HCT116 (cell line): ENCODE measurements at regions not wholly inside any gene's neighbourhood (a gene's known extent, or its start where the extent isn't known, plus 50 kb on each side); places are given as distances from the start of the nearest gene placed in this dataset.

Experiments
- ATAC-seq: fragments of 200-7000 bp; cut with Tn5 transposase; 2 replicates; pipeline ENCODE4 v1.9.1; 2020; ENCODE audit warnings: mild to moderate bottlenecking, moderate library complexity
- BruUV-seq: library from RNA; stranded (reverse); fragments of 400-500 nt; replicated peaks from 2 replicates; lab custom pipeline; 2021; lab: Mats Ljungman, UMichigan
- CTCF ChIA-PET: fragments of 300-600 bp; sonication (Branson Sonifier 250); formaldehyde crosslinking; loops from one replicate; lab custom pipeline; 2021; ENCODE audit warnings: antibody characterized with exemption; lab: Charles Lee
- POLR2A ChIA-PET: fragments of 300-600, 350-600 bp; sonication (Branson Sonifier 250); formaldehyde crosslinking; loops from one replicate; lab custom pipeline; 2021; ENCODE audit warnings: antibody characterized with exemption; lab: Charles Lee
- RAD21 ChIA-PET, 2 experiments: fragments of 300-600 bp; sonication (Branson Sonifier 250); formaldehyde crosslinking; loops; one replicate each; lab custom pipeline; 2023; ENCODE audit warnings: low total read pairs in 2 of 2; ENCODE audit not compliant: uncharacterized antibody in 2 of 2, unreplicated experiment in 2 of 2, low non-redundant PET in 1 of 2; lab: Charles Lee
- DNase-seq: peaks from one replicate; pipeline ENCODE4 v3.0.0-alpha.2; 2010; ENCODE audit warnings: low read depth, low spot score
- H2AFZ ChIP-seq: fragments of 200-600 bp; shearing (Covaris generic), sonication (generic); 2 replicates; pipeline ENCODE4 v1.6.1; 2017; ENCODE audit warnings: low read depth, mixed run types, mixed read lengths, antibody characterized with exemption, low read length; ENCODE audit not compliant: poor library complexity, severe bottlenecking
- H3K27ac ChIP-seq: 2 replicates; pipeline ENCODE4 v1.5.1; 2012; ENCODE audit warnings: low read depth, low read length
- H3K27me3 ChIP-seq: fragments of 200-600 bp; sonication (generic); 2 replicates; pipeline ENCODE4 v1.6.1; 2016; ENCODE audit warnings: mixed run types, low read length, mixed read lengths; ENCODE audit not compliant: insufficient read depth
- H3K36me3 ChIP-seq, 2 experiments: fragments of 200-500 bp in 1 of 2; fragments of 200-600 bp in 1 of 2; sonication (Bioruptor generic) in 1 of 2; sonication (generic) in 1 of 2; 2 replicates each; pipeline versions ENCODE4 v1.5.1 to v1.6.1; 2014 to 2016; ENCODE audit warnings: low read length in 2 of 2, inconsistent platforms in 1 of 2, mixed read lengths in 1 of 2, mixed run types in 1 of 2; ENCODE audit not compliant: insufficient read depth in 2 of 2, control insufficient read depth in 1 of 2
- H3K4me1 ChIP-seq, 2 experiments: fragments of 200-600 bp in 1 of 2; sonication (generic) in 1 of 2; 2 replicates each; pipeline versions ENCODE4 v1.5.1 to v1.6.1; 2012 to 2017; ENCODE audit warnings: low read length in 2 of 2, inconsistent platforms in 1 of 2, mild to moderate bottlenecking in 1 of 2, mixed read lengths in 1 of 2, mixed run types in 1 of 2, moderate library complexity in 1 of 2; ENCODE audit not compliant: insufficient read depth in 2 of 2, control insufficient read depth in 1 of 2
- H3K4me2 ChIP-seq: fragments of 200-600 bp; sonication (generic); 2 replicates; pipeline ENCODE4 v1.6.1; 2017; ENCODE audit warnings: mixed run types, low read length, mixed read lengths
- H3K4me3 ChIP-seq, 2 experiments: fragments of 200-600 bp in 1 of 2; sonication (generic) in 1 of 2; replicated peaks in 1 of 2; 2 replicates each; pipeline ENCODE4 v1.5.1; 2011 to 2016; ENCODE audit warnings: low read length in 2 of 2, control low read depth in 1 of 2, low read depth in 1 of 2, mild to moderate bottlenecking in 1 of 2, mixed read lengths in 1 of 2, mixed run types in 1 of 2
- H3K79me2 ChIP-seq: fragments of 200-600 bp; sonication (generic); 2 replicates; pipeline ENCODE4 v1.6.1; 2017; ENCODE audit warnings: mild to moderate bottlenecking, mixed run types, low read length, moderate library complexity, mixed read lengths; ENCODE audit not compliant: insufficient read depth
- H3K9ac ChIP-seq: fragments of 200-600 bp; sonication (generic); 2 replicates; pipeline ENCODE4 v1.6.1; 2016; ENCODE audit warnings: low read length, mixed read lengths
- H3K9me2 ChIP-seq: fragments of 200-600 bp; sonication (generic), shearing (Covaris generic); 2 replicates; pipeline ENCODE4 v1.6.1; 2017; ENCODE audit warnings: mixed run types, mild to moderate bottlenecking, moderate library complexity; ENCODE audit not compliant: insufficient read depth
- H3K9me3 ChIP-seq, 2 experiments: fragments of 200-500 bp in 1 of 2; fragments of 200-600 bp in 1 of 2; sonication (Bioruptor generic) in 1 of 2; sonication (generic) in 1 of 2; 2 replicates each; pipeline ENCODE4 v1.6.1; 2014 to 2017; ENCODE audit warnings: low read length in 2 of 2, mixed read lengths in 2 of 2, inconsistent platforms in 1 of 2, low read depth in 1 of 2, mild to moderate bottlenecking in 1 of 2, mixed run types in 1 of 2, moderate library complexity in 1 of 2; ENCODE audit not compliant: control insufficient read depth in 1 of 2, insufficient read depth in 1 of 2
- H4K20me1 ChIP-seq: fragments of 200-600 bp; sonication (generic), shearing (Covaris generic); 2 replicates; pipeline ENCODE4 v1.6.1; 2017; ENCODE audit warnings: mixed run types, mild to moderate bottlenecking, moderate library complexity; ENCODE audit not compliant: insufficient read depth
- CBX3 ChIP-seq: IDR thresholded peaks from 2 replicates; pipeline ENCODE4 v1.6.1; 2012; ENCODE audit warnings: low read depth
- CEBPB ChIP-seq: IDR thresholded peaks from 2 replicates; pipeline ENCODE4 v1.6.1; 2012; ENCODE audit warnings: low read depth
- EGR1 ChIP-seq: IDR thresholded peaks from 2 replicates; pipeline ENCODE4 v1.6.1; 2012; ENCODE audit warnings: low read depth
- ELF1 ChIP-seq: IDR thresholded peaks from 2 replicates; pipeline ENCODE4 v1.6.1; 2012; ENCODE audit warnings: low read depth, borderline replicate concordance
- EZH2 ChIP-seq: fragments of 200-600 bp; sonication (generic); IDR thresholded peaks from 2 replicates; pipeline ENCODE4 v1.6.1; 2017; ENCODE audit warnings: antibody characterized with exemption, mixed run types
- EZH2phosphoT487 ChIP-seq: fragments of 200-600 bp; IDR thresholded peaks from 2 replicates; pipeline ENCODE4 v1.6.1; 2018; ENCODE audit warnings: antibody characterized with exemption, borderline replicate concordance
- FOSL1 ChIP-seq: IDR thresholded peaks from 2 replicates; pipeline ENCODE4 v1.6.1; 2012; ENCODE audit warnings: low read depth
- JUND ChIP-seq: IDR thresholded peaks from 2 replicates; pipeline ENCODE4 v1.6.1; 2012
- POLR2A ChIP-seq: IDR thresholded peaks from 2 replicates; pipeline ENCODE4 v1.7.0; 2011; ENCODE audit warnings: borderline replicate concordance; ENCODE audit not compliant: insufficient read depth, insufficient read length; ENCODE audit errors: extremely low read depth
- RAD21 ChIP-seq: IDR thresholded peaks from 2 replicates; pipeline ENCODE4 v1.6.1; 2012; ENCODE audit warnings: low read depth, mild to moderate bottlenecking
- SP1 ChIP-seq: IDR thresholded peaks from 2 replicates; pipeline ENCODE4 v1.6.1; 2012; ENCODE audit warnings: low read depth
- SRF ChIP-seq: IDR thresholded peaks from 2 replicates; pipeline ENCODE4 v1.6.1; 2012; ENCODE audit warnings: low read depth
- TCF7L2 ChIP-seq: IDR thresholded peaks from 2 replicates; pipeline ENCODE4 v1.7.0; 2011; ENCODE audit warnings: borderline replicate concordance, inconsistent platforms; ENCODE audit not compliant: insufficient read depth, insufficient read length; ENCODE audit errors: extremely low read depth
- YY1 ChIP-seq: IDR thresholded peaks from 2 replicates; pipeline ENCODE4 v1.6.1; 2011; ENCODE audit warnings: low read length, low read depth, moderate library complexity, mild to moderate bottlenecking; ENCODE audit not compliant: insufficient replicate concordance; ENCODE audit errors: extremely low read depth
- ZFX ChIP-seq: fragments of 450-650 bp; IDR thresholded peaks from 2 replicates; pipeline ENCODE4 v1.6.1; 2017
- ZNF274 ChIP-seq: fragments of 200-500 bp; sonication (Bioruptor generic); IDR thresholded peaks from 2 replicates; pipeline ENCODE4 v1.6.1; 2014; ENCODE audit warnings: mild to moderate bottlenecking, low read depth, low read length, inconsistent platforms
- intact Hi-C: fragments of 100-400 bp; cut with micrococcal nuclease; formaldehyde crosslinking; loops from 2 replicates; pipeline ENCODE4 v1.10.0; 2022
- TF ChIP-seq, protein P1 (sequence below): IDR thresholded peaks from 2 replicates; pipeline ENCODE4 v1.6.1; 2012
- TF ChIP-seq, protein P2 (sequence below): IDR thresholded peaks from 2 replicates; pipeline ENCODE4 v1.6.1; 2012; ENCODE audit warnings: low read depth
- TF ChIP-seq, protein P3 (sequence below): IDR thresholded peaks from 2 replicates; pipeline ENCODE4 v1.6.1; 2012
- TF ChIP-seq, protein P4 (sequence below): IDR thresholded peaks from 2 replicates; pipeline ENCODE4 v1.6.1; 2011; ENCODE audit warnings: mild to moderate bottlenecking, low read length, moderate library complexity; ENCODE audit not compliant: insufficient replicate concordance; ENCODE audit errors: extremely low read depth

DNA sequence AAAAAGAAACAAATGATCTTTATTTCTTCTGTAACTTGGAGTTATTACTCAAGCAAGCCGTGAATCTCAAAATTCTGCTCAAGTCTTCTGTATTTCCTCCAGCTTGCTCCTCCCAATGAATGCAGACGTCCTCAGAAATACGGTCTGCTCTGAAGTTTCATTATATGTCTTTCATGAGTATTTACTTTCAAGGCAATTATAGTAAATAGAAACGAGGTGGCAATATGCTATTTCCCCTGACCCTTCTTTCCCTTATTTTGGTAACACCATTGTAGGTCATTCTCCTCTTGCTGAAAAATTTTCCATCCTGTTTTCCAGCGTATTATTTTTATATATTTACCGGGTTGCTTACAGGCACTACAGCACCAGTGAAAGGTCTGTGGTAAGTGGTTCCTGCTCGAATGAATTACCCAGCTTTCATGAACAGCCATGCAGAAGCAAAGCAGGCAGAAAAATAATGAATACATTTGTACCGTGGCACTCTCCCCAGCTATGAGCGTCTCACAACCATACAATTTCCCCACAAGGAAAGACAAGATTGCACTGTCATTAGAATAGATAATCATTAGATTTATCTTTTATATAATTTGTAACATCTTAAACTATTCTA lies 350.9 kb upstream of the PKN2 start:
- H3K9me3 ChIP-seq = no peaks in the 10 kb centered on the region
- no peak overlapping the region for H3K9ac ChIP-seq
- no peak for TF ChIP-seq RAD21
- TF ChIP-seq CBX3 = no peak
- TF ChIP-seq, protein P1, sequence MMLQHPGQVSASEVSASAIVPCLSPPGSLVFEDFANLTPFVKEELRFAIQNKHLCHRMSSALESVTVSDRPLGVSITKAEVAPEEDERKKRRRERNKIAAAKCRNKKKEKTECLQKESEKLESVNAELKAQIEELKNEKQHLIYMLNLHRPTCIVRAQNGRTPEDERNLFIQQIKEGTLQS = no peak
- TF ChIP-seq SRF = no peak
- TF ChIP-seq SP1 = no peak
- TF ChIP-seq CEBPB = no peak
- TF ChIP-seq YY1 = no peak
- no peak for TF ChIP-seq ZFX
- no peak for TF ChIP-seq POLR2A
- no peak for TF ChIP-seq JUND
- no peak for TF ChIP-seq EZH2phosphoT487
- TF ChIP-seq FOSL1 = no peak
- TF ChIP-seq, protein P2, sequence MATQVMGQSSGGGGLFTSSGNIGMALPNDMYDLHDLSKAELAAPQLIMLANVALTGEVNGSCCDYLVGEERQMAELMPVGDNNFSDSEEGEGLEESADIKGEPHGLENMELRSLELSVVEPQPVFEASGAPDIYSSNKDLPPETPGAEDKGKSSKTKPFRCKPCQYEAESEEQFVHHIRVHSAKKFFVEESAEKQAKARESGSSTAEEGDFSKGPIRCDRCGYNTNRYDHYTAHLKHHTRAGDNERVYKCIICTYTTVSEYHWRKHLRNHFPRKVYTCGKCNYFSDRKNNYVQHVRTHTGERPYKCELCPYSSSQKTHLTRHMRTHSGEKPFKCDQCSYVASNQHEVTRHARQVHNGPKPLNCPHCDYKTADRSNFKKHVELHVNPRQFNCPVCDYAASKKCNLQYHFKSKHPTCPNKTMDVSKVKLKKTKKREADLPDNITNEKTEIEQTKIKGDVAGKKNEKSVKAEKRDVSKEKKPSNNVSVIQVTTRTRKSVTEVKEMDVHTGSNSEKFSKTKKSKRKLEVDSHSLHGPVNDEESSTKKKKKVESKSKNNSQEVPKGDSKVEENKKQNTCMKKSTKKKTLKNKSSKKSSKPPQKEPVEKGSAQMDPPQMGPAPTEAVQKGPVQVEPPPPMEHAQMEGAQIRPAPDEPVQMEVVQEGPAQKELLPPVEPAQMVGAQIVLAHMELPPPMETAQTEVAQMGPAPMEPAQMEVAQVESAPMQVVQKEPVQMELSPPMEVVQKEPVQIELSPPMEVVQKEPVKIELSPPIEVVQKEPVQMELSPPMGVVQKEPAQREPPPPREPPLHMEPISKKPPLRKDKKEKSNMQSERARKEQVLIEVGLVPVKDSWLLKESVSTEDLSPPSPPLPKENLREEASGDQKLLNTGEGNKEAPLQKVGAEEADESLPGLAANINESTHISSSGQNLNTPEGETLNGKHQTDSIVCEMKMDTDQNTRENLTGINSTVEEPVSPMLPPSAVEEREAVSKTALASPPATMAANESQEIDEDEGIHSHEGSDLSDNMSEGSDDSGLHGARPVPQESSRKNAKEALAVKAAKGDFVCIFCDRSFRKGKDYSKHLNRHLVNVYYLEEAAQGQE = no peak
- TF ChIP-seq, protein P3, sequence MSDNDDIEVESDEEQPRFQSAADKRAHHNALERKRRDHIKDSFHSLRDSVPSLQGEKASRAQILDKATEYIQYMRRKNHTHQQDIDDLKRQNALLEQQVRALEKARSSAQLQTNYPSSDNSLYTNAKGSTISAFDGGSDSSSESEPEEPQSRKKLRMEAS = no peak
- no peak for TF ChIP-seq ZNF274
- TF ChIP-seq EGR1 = no peak
- TF ChIP-seq, protein P4, sequence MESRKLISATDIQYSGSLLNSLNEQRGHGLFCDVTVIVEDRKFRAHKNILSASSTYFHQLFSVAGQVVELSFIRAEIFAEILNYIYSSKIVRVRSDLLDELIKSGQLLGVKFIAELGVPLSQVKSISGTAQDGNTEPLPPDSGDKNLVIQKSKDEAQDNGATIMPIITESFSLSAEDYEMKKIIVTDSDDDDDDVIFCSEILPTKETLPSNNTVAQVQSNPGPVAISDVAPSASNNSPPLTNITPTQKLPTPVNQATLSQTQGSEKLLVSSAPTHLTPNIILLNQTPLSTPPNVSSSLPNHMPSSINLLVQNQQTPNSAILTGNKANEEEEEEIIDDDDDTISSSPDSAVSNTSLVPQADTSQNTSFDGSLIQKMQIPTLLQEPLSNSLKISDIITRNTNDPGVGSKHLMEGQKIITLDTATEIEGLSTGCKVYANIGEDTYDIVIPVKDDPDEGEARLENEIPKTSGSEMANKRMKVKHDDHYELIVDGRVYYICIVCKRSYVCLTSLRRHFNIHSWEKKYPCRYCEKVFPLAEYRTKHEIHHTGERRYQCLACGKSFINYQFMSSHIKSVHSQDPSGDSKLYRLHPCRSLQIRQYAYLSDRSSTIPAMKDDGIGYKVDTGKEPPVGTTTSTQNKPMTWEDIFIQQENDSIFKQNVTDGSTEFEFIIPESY = no peak
- no peak for TF ChIP-seq TCF7L2
- no peak for TF ChIP-seq ELF1
- no peak for TF ChIP-seq EZH2
- H3K79me2 ChIP-seq = no peaks in the 10 kb centered on the region
- no peak overlapping the region for H3K27ac ChIP-seq
- no peak for ATAC-seq
- RAD21 ChIA-PET = no interaction called here
- DNase-seq = no peak
- no peaks in the 10 kb centered on the region for H3K36me3 ChIP-seq
- H3K9me2 ChIP-seq = no peaks in the 10 kb centered on the region
- H3K27me3 ChIP-seq = no peaks in the 10 kb centered on the region
- no peak overlapping the region for H2AFZ ChIP-seq
- CTCF ChIA-PET = no interaction called here
- no peak overlapping the region for H3K4me2 ChIP-seq
- H3K4me1 ChIP-seq = peaks cover 2 to 3% of the 10 kb centered on the region in 2 experiments; a peak in 3 of 4 replicates
- no TSS peak for BruUV-seq
- POLR2A ChIA-PET = no interaction called here
- H3K4me3 ChIP-seq = no peak overlapping the region
- intact Hi-C loops = no loop called here
- H4K20me1 ChIP-seq = no peaks in the 10 kb centered on the region
